Activated CD8-positive, alpha-beta T cell treated with anti-CD3 and anti-CD28 coated beads for 36 hours (primary cell): ENCODE measurements at regions not wholly inside any gene's neighbourhood (a gene's known extent, or its start where the extent isn't known, plus 50 kb on each side); places are given as distances from the start of the nearest gene placed in this dataset.

Source experiments
- ATAC-seq: fragments of 200-7000 bp; cut with Tn5 transposase; one replicate; pipeline ENCODE4 v1.10.0; 2021; ENCODE audit warnings: mild to moderate bottlenecking, moderate library complexity
- CTCF ChIA-PET: fragments of 350-600 bp; sonication (Branson Sonifier 250); formaldehyde crosslinking; loops from one replicate; lab custom pipeline; 2021; ENCODE audit warnings: antibody characterized with exemption; lab: Charles Lee
- POLR2A ChIA-PET: fragments of 350-600 bp; sonication (Branson Sonifier 250); formaldehyde crosslinking; loops from one replicate; lab custom pipeline; 2021; ENCODE audit warnings: antibody characterized with exemption; lab: Charles Lee
- DNase-seq: peaks from one replicate; pipeline ENCODE4 v3.0.0-alpha.2; 2020
- H3K27ac Mint-ChIP-seq: one replicate; pipeline ENCODE4 v1.8.0; 2021; ENCODE audit warnings: mild to moderate bottlenecking, mixed read lengths
- H3K27me3 Mint-ChIP-seq: one replicate; pipeline ENCODE4 v1.8.0; 2021; ENCODE audit warnings: mixed read lengths
- H3K36me3 Mint-ChIP-seq: one replicate; pipeline ENCODE4 v1.8.0; 2021; ENCODE audit warnings: low read depth, mixed read lengths
- H3K4me1 Mint-ChIP-seq: one replicate; pipeline ENCODE4 v1.8.0; 2021; ENCODE audit warnings: low read depth, mixed read lengths
- H3K4me3 Mint-ChIP-seq: one replicate; pipeline ENCODE4 v1.8.0; 2021; ENCODE audit warnings: mild to moderate bottlenecking, moderate library complexity, mixed read lengths
- H3K9me3 Mint-ChIP-seq: one replicate; pipeline ENCODE4 v1.8.0; 2021; ENCODE audit warnings: mixed read lengths
- CTCF ChIP-seq: fragments of 200-600 bp; IDR thresholded peaks from one replicate; pipeline ENCODE4 v1.8.0; 2022; ENCODE audit warnings: antibody characterized with exemption, mild to moderate bottlenecking
- intact Hi-C: fragments of 100-400 bp; cut with micrococcal nuclease; formaldehyde crosslinking; loops from one replicate; pipeline ENCODE4 v1.10.0; 2022

DNA sequence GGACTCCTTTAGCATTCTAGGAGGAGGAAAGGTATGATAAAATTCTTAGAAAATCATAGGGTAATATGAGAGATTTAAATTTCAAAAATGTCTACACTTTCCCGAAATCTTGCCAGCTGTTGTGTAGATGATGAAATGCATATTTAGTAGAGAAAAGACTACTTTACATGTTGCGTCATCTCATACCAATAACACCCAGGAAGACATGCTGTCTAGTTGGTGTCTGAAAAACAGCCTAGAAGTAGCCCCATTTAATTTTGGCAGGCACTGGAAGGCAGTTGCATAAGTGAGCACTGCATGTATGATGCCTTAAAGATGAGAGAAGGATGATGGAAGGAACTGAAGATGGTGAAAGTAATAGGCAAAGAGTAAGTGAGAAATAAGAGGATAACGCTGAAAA is 310.5 kb upstream of the TPM1 start:
- no peak for ATAC-seq
- TF ChIP-seq CTCF = no peak

DNA sequence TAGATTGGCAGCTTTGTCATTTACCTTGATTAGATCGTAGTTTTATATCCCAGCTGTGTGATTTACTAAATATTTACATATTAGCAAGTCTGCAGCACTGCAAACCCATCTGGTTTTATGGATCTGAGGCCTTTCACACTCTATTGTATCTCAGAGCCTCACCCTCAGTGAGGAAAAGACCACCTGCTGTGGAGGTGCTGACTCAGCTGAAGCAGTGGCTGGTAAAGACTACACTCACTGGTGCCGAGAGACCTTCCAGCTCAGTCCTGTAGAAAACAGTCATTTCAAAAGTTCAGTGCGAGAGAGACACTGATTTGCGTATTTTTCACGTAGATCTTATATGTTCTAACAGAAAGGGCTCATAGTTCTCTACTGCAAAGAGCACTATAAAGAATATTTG is 307.8 kb upstream of the TPM1 start:
- Mint-ChIP-seq H3K9me3 (no peaks in the 10 kb centered on the region), H3K4me3 (no peak overlapping the region)
- CTCF ChIA-PET = interaction anchor here (3.6 kb wide), 1 partner anchor 8 kb away, joined by 19 read pairs; no protein-coding TSS in a partner anchor

More for the DNA sequence above, 310.5 kb upstream of the TPM1 start:
- H3K4me1 Mint-ChIP-seq = no peaks in the 10 kb centered on the region
- H3K36me3 Mint-ChIP-seq = no peaks in the 10 kb centered on the region
- ChIA-PET POLR2A (no interaction called here), CTCF (interaction anchor here (3.6 kb wide), 1 partner anchor 11 kb away, joined by 19 read pairs; no protein-coding TSS in a partner anchor)
- no peaks in the 10 kb centered on the region for H3K9me3 Mint-ChIP-seq
- intact Hi-C loops = no loop called here
- no peak overlapping the region for H3K4me3 Mint-ChIP-seq
- DNase-seq = no peak
- peaks cover 11% of the 10 kb centered on the region for H3K27me3 Mint-ChIP-seq
- no peak overlapping the region for H3K27ac Mint-ChIP-seq

DNA sequence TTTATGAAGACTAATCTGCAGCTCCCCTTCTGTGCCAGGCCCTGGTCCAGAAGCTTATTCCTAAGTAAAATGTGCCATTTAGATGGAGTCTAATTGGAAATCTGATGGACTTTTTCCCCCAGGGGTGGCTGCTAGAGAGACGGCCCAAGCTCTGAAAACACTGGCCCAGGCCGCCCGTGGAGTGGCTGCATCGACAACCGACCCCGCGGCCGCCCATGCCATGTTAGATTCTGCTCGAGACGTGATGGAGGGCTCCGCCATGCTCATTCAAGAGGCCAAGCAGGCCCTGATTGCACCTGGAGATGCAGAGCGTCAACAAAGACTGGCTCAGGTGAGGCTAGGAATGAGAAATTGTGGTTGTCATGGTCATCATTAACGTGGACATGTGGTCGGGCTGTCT is 305.8 kb upstream of the TPM1 start:
- POLR2A ChIA-PET = no interaction called here

More for the DNA sequence above, 307.8 kb upstream of the TPM1 start:
- TF ChIP-seq CTCF = no peak
- intact Hi-C loops = no loop called here
- Mint-ChIP-seq H3K27ac (no peak overlapping the region), H3K4me1 (no peaks in the 10 kb centered on the region), H3K36me3 (no peaks in the 10 kb centered on the region), H3K27me3 (peaks cover 10% of the 10 kb centered on the region)
- no peak for ATAC-seq
- DNase-seq = no peak
- POLR2A ChIA-PET = no interaction called here

DNA sequence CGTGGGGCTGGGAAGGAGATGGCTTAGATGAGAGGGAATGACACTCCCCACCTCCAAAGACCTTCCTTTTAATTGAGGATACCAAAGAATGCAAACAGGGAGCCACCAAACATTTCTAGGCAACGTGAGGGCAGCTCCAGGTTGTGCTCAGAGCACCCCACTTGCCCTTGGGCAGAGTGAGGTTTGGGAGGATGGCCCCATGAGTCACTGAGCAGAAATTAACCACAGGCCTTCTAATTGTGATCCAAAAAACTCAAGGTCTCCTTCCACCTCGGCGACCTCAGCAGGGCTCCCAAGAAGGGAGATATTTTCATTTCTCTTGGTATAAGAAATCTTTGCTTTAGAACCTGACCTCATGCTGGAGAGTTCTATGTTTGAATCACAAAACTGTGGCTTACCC is 305.0 kb upstream of the TPM1 start:
- H3K4me3 Mint-ChIP-seq = no peak overlapping the region
- no peaks in the 10 kb centered on the region for H3K36me3 Mint-ChIP-seq
- H3K27me3 Mint-ChIP-seq = peaks cover under 1% of the 10 kb centered on the region
- no peak for TF ChIP-seq CTCF
- intact Hi-C loops = no loop called here
- no peak for DNase-seq
- no peak overlapping the region for H3K27ac Mint-ChIP-seq
- no peak for ATAC-seq
- ChIA-PET POLR2A (no interaction called here), CTCF (interaction anchor here (2.1 kb wide), 1 partner anchor 10 kb away, joined by 7 read pairs; no protein-coding TSS in a partner anchor)
- no peaks in the 10 kb centered on the region for H3K9me3 Mint-ChIP-seq
- peaks cover 5% of the 10 kb centered on the region for H3K4me1 Mint-ChIP-seq

More for the DNA sequence above, 305.8 kb upstream of the TPM1 start:
- CTCF ChIA-PET = no interaction called here
- no peak for DNase-seq
- no peaks in the 10 kb centered on the region for H3K9me3 Mint-ChIP-seq
- no peak overlapping the region for H3K4me3 Mint-ChIP-seq
- H3K27ac Mint-ChIP-seq = no peak overlapping the region
- intact Hi-C loops = no loop called here
- no peak for TF ChIP-seq CTCF
- H3K4me1 Mint-ChIP-seq = no peaks in the 10 kb centered on the region
- peaks cover 4% of the 10 kb centered on the region for H3K27me3 Mint-ChIP-seq
- H3K36me3 Mint-ChIP-seq = no peaks in the 10 kb centered on the region
- ATAC-seq = no peak

GRCh38 chr15:62739082-62739481 is 303.5 kb upstream of the TPM1 start:
- Mint-ChIP-seq H3K4me1 (peaks cover 8% of the 10 kb centered on the region), H3K27me3 (no peaks in the 10 kb centered on the region), H3K36me3 (no peaks in the 10 kb centered on the region), H3K4me3 (no peak overlapping the region), H3K9me3 (no peaks in the 10 kb centered on the region), H3K27ac (no peak overlapping the region)
- TF ChIP-seq CTCF = no peak
- DNase-seq = no peak
- intact Hi-C loops = no loop called here
- ChIA-PET POLR2A (no interaction called here), CTCF (interaction anchor here (2.1 kb wide), 1 partner anchor 8 kb away, joined by 7 read pairs; no protein-coding TSS in a partner anchor)
- ATAC-seq = no peak
